ENCODE measurements at regions not wholly inside any gene's neighbourhood (a gene's known extent, or its start where the extent isn't known, plus 50 kb on each side); places are given as distances from the start of the nearest gene placed in this dataset.

DNA sequence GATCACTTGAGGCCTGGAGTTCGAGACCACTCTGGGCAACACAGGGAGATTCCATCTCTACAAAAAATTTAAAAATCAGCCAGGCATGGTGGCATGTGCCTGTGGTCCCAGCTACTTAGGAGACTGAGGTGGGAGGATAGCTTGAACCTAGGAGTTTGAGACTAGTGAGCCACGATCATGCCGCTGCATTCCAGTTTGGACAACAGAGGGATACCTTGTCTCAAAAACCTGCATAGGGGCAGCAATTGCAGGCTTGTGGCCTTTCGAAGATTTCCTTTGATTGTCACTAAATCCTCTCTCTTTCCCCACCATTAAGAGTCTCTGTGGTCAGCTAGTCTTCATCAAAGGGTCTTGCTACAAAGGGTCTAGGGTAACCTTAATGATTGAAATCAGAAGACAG, 60.3 kb downstream of the UTRN start:
- no peak overlapping the region for H3K56ac ChIP-seq (replicated peaks; ENCODE audit: insufficient read length, low read depth, low read length)
- H3K23ac ChIP-seq (ENCODE audit: insufficient read length): no peak overlapping the region
- CTCF ChIA-PET (ENCODE audit: partially characterized antibody): interaction anchor here (0.5 to 2.2 kb wide), 2 partner anchors 8 to 55 kb away, joined by 3 to 12 read pairs; no protein-coding TSS in a partner anchor

More for the DNA sequence above, 60.3 kb downstream of the UTRN start:
- peaks cover 5 to 34% of the 10 kb centered on the region in 2 experiments; a peak in 3 of 4 replicates for H3K79me2 ChIP-seq (ENCODE audit: control insufficient read depth in 1 of 2, insufficient read depth in 2 of 2, low read length in 2 of 2)
- no peak overlapping the region; the same call in 1 of the 2 replicates for H2AK5ac ChIP-seq (ENCODE audit: low read depth, low read length)
- H3K36me3 ChIP-seq (ENCODE audit: control insufficient read depth in 2 of 4, insufficient read depth in 4 of 4, low read length in 3 of 4): no peaks in the 10 kb centered on the region
- no peak overlapping the region for H2AFZ ChIP-seq (ENCODE audit: low read length)
- no peaks in the 10 kb centered on the region for H3K9me3 ChIP-seq (ENCODE audit: insufficient read depth in 2 of 2, low read depth in 1 of 2, low read length in 1 of 2)
- H3K4ac ChIP-seq (replicated peaks; ENCODE audit: insufficient read length, low read depth, low read length): no peak overlapping the region
- whole genome bisulfite sequencing, 2 experiments (ENCODE audit: extremely low coverage in 1 of 2, insufficient coverage in 1 of 2, insufficient read length in 1 of 2, insufficient replicate concordance in 2 of 2, low coverage in 1 of 2, low lambda C conversion rate in 2 of 2, missing lambda C conversion rate in 1 of 2): 94% methylated on average over 4 of the region's 4 CpGs; no CpG with 5 or more reads in 1 of the 2 experiments
- H3K23me2 ChIP-seq (ENCODE audit: low read depth, low read length): no peaks in the 10 kb centered on the region; the same call in 1 of the 2 replicates
- no peak overlapping the region for H2BK120ac ChIP-seq (replicated peaks; ENCODE audit: low read depth, low read length)
- no peak overlapping the region for H3K9ac ChIP-seq (replicated peaks in 1 of 4; ENCODE audit: extremely low read depth in 1 of 4, low read depth in 3 of 4, low read length in 3 of 4)
- no peak overlapping the region for H2BK15ac ChIP-seq (ENCODE audit: low read length)
- H3K27ac ChIP-seq (ENCODE audit: low read depth, low read length): no peak overlapping the region
- peaks cover 0 to 3% of the 10 kb centered on the region in 2 experiments for H4K20me1 ChIP-seq (replicated peaks in 1 of 2; ENCODE audit: control insufficient read depth in 1 of 2, insufficient read depth in 2 of 2, low read length in 2 of 2)
- H4K91ac ChIP-seq (replicated peaks; ENCODE audit: insufficient read length, low read length): no peak overlapping the region
- H2BK12ac ChIP-seq (ENCODE audit: low read depth, low read length): no peak overlapping the region
- peaks cover 1 to 11% (median 7%) of the 10 kb centered on the region in 4 experiments; a peak in 5 of 7 replicates for H3K4me1 ChIP-seq (replicated peaks in 1 of 4; ENCODE audit: control insufficient read depth in 3 of 4, insufficient read depth in 4 of 4, low read length in 3 of 4)
- H2BK5ac ChIP-seq (ENCODE audit: low read depth, low read length): no peak overlapping the region
- POLR2A ChIA-PET (ENCODE audit: partially characterized antibody): interaction anchor here (0.6 to 1.7 kb wide), 3 partner anchors 10 to 96 kb away, joined by 3 read pairs; no protein-coding TSS in a partner anchor
- H3K4me3 ChIP-seq (ENCODE audit: extremely low read depth in 1 of 4, insufficient read depth in 2 of 4, low read depth in 3 of 4, low read length in 4 of 4): no peak overlapping the region
- no peaks in the 10 kb centered on the region for H3K27me3 ChIP-seq (replicated peaks in 1 of 4; ENCODE audit: control insufficient read depth in 3 of 4, extremely low read depth in 1 of 4, insufficient read depth in 3 of 4, low read length in 3 of 4)
- H3K14ac ChIP-seq (ENCODE audit: insufficient read length): no peak overlapping the region
- no peak for DNase-seq (ENCODE audit: low read depth in 1 of 2, low spot score in 2 of 2)
- H3K79me1 ChIP-seq (ENCODE audit: low read depth, low read length): peaks cover 4% of the 10 kb centered on the region
- no peak overlapping the region for H4K8ac ChIP-seq (ENCODE audit: extremely low read depth, insufficient read depth, low read length)
- H3K4me2 ChIP-seq (ENCODE audit: insufficient read depth in 1 of 2, low read depth in 2 of 2, low read length in 2 of 2): no peak overlapping the region
- TF ChIP-seq KDM4A (IDR thresholded peaks at IDR 0.05; ENCODE audit: low read depth, low read length, severe bottlenecking) (no peak), RAD21 (IDR thresholded peaks at IDR 0.05 in 1 of 2, conservative IDR thresholded peaks at IDR 0.05 in 1 of 2; ENCODE audit: low read depth in 2 of 2, low read length in 2 of 2) (peak; percentile 8 to 11; a peak in 1 of 4 replicates)
- H4K5ac ChIP-seq (ENCODE audit: insufficient read length, low read depth, low read length): no peak overlapping the region
- FAIRE-seq: no peak
- no peak overlapping the region for H2BK20ac ChIP-seq (ENCODE audit: low read length)
- no peak overlapping the region for H3K18ac ChIP-seq (ENCODE audit: extremely low read depth, low read length)

Measured in H1 (cell line).